ENCODE measurements at regions not wholly inside any gene's neighbourhood (a gene's known extent, or its start where the extent isn't known, plus 50 kb on each side); places are given as distances from the start of the nearest gene placed in this dataset.

- Mint-ChIP-seq H3K9me3 (no peaks in the 10 kb centered on the region), H3K27me3 (no peaks in the 10 kb centered on the region), H3K36me3 (no peaks in the 10 kb centered on the region), H3K4me3 (no peak overlapping the region), H3K4me1 (ENCODE audit: low read depth) (no peaks in the 10 kb centered on the region), H3K27ac (no peak overlapping the region)
- no peak for DNase-seq
- ChIA-PET POLR2A (no interaction called here), CTCF (no interaction called here)
- intact Hi-C loops (cut with micrococcal nuclease): no loop called here
Measured at GRCh38 chr6:102717252-102717651, 1323.7 kb downstream of the GRIK2 start.

GRCh38 chr6:102701019-102701418 is 1307.5 kb downstream of the GRIK2 start:
- Mint-ChIP-seq H3K9me3 (no peaks in the 10 kb centered on the region), H3K4me3 (no peak overlapping the region), H3K27ac (no peak overlapping the region), H3K36me3 (no peaks in the 10 kb centered on the region), H3K4me1 (ENCODE audit: low read depth) (no peaks in the 10 kb centered on the region), H3K27me3 (no peaks in the 10 kb centered on the region)
- DNase-seq: no peak
- ChIA-PET POLR2A (no interaction called here), CTCF (no interaction called here)
- intact Hi-C loops (cut with micrococcal nuclease): no loop called here

DNA sequence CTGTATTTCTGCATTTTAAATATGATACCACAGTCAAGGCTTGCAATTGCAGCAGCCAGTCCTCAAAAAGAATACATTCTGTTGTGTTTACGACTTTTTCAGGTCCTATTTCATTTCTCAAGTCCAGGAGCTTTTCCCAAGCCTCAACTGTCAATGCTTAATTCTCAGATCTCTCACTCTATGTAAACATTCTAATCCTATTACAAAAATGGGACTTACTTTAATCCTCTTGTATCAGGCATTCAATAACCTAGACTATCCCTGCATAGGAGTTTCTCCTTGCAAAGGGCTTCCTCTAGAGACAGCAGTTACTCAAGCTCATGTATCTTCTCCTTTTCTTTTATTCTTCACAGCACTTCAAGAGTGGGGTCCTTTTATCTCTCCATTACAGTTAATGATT is 1293.0 kb downstream of the GRIK2 start:
- no peaks in the 10 kb centered on the region for H3K4me1 Mint-ChIP-seq (ENCODE audit: low read depth)
- CTCF ChIA-PET: no interaction called here
- H3K36me3 Mint-ChIP-seq: no peaks in the 10 kb centered on the region
- intact Hi-C loops (cut with micrococcal nuclease): no loop called here
- no peak overlapping the region for H3K4me3 Mint-ChIP-seq
- no peak overlapping the region for H3K27ac Mint-ChIP-seq
- no peaks in the 10 kb centered on the region for H3K27me3 Mint-ChIP-seq
- no peak for DNase-seq
- H3K9me3 Mint-ChIP-seq: peaks cover 10% of the 10 kb centered on the region
- POLR2A ChIA-PET: no interaction called here

DNA sequence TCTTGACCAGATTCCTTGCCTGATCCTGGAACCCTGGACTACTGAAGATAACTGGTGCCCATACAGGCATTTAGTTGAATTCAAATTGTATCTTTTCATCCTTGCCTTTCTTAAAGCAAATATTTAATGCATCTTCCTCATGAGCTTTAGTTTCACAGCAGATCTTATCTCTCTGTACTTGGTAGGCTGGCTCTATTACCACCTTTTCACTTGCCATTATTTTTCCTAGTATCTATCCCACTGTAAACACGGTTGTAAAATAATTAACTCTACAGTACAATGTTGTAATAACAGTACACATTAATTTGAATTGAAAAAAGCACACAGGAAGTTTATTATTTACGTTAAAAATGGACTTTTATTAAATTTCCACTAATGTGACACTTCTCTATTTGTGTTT is 1286.9 kb downstream of the GRIK2 start:
- CTCF ChIA-PET: no interaction called here
- POLR2A ChIA-PET: no interaction called here
- H3K9me3 Mint-ChIP-seq: peaks cover 6% of the 10 kb centered on the region

GRCh38 chr6:102679865-102680264 is 1286.4 kb downstream of the GRIK2 start:
- Mint-ChIP-seq H3K36me3 (no peaks in the 10 kb centered on the region), H3K4me1 (ENCODE audit: low read depth) (no peaks in the 10 kb centered on the region), H3K27ac (no peak overlapping the region), H3K27me3 (no peaks in the 10 kb centered on the region), H3K9me3 (peaks cover 6% of the 10 kb centered on the region), H3K4me3 (no peak overlapping the region)
- CTCF ChIA-PET: no interaction called here
- POLR2A ChIA-PET: no interaction called here
- intact Hi-C loops (cut with micrococcal nuclease): no loop called here
- no peak for DNase-seq

More for the DNA sequence above, 1286.9 kb downstream of the GRIK2 start:
- no peaks in the 10 kb centered on the region for H3K36me3 Mint-ChIP-seq
- H3K27me3 Mint-ChIP-seq: no peaks in the 10 kb centered on the region
- intact Hi-C loops (cut with micrococcal nuclease): no loop called here
- no peak overlapping the region for H3K27ac Mint-ChIP-seq
- H3K4me1 Mint-ChIP-seq (ENCODE audit: low read depth): no peaks in the 10 kb centered on the region
- DNase-seq: no peak
- no peak overlapping the region for H3K4me3 Mint-ChIP-seq

DNA sequence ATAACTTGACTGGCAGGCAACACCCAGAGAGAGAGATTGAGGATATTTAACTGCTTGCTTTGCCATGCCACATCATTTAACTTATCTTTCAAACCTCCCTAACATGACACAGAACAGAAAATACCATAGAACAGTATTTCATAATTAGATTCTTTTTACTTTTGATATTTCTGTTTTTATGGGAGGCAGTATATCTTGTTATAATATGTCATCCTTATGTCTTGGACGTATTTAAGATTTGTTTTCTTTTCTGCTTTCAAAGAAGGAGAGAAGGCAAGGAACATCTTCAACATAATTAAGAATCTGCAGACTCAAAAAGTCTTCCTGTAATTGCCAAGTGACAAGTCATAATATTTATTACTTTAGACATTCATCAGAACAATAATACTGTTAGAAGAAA is 1283.7 kb downstream of the GRIK2 start:
- intact Hi-C loops (cut with micrococcal nuclease): no loop called here

DNA sequence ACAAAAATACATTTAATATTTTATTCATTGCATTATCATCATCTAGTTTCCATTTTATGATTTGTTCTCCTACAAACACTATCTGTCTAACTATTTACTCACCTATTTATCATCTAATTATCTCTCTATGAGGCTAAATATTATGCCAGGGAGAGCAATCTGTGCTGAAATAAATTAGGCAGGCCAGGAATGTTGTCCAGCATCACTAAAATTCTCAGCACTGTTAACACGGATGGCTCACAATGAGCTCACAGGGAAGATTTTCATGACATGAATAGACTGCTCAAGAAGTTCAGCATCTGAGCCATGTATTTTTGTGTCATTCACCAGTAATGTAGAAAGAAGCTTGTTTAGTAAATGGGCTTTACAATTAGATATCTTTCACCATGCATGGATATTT is 1277.2 kb downstream of the GRIK2 start:
- Mint-ChIP-seq H3K27ac (no peak overlapping the region), H3K27me3 (no peaks in the 10 kb centered on the region), H3K4me1 (ENCODE audit: low read depth) (no peaks in the 10 kb centered on the region), H3K4me3 (no peak overlapping the region), H3K36me3 (no peaks in the 10 kb centered on the region), H3K9me3 (peaks cover 7% of the 10 kb centered on the region)
- ChIA-PET CTCF (no interaction called here), POLR2A (no interaction called here)
- intact Hi-C loops (cut with micrococcal nuclease): no loop called here
- DNase-seq: no peak

More for the DNA sequence above, 1283.7 kb downstream of the GRIK2 start:
- CTCF ChIA-PET: no interaction called here
- POLR2A ChIA-PET: no interaction called here
- Mint-ChIP-seq H3K36me3 (no peaks in the 10 kb centered on the region), H3K27ac (no peak overlapping the region), H3K27me3 (no peaks in the 10 kb centered on the region), H3K4me1 (ENCODE audit: low read depth) (no peaks in the 10 kb centered on the region), H3K9me3 (peaks cover 2% of the 10 kb centered on the region), H3K4me3 (no peak overlapping the region)
- no peak for DNase-seq

GRCh38 chr6:102662851-102663250 is 1269.3 kb downstream of the GRIK2 start:
- ChIA-PET CTCF (no interaction called here), POLR2A (no interaction called here)
- no peaks in the 10 kb centered on the region for H3K27me3 Mint-ChIP-seq

DNA sequence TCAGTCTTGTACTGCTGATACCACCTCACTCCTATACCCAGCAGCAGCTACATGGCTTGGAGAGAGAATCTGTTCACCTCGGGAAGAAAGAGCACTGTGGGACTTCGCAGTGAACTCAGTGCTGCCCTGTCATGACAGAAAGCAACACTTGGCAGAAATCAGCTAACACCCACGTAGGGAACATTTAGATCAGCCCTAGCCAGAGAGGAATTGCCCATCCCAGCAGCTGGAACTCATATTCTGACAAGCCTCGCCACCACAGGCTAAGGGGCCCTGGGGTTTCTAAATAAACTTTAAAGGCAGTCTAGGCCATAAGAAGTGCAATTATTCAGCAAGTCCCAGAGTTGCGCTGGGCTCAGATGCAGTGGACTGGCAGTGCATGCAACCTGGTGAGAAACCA is 1266.8 kb downstream of the GRIK2 start:
- Mint-ChIP-seq H3K36me3 (no peaks in the 10 kb centered on the region), H3K27ac (no peak overlapping the region), H3K4me3 (no peak overlapping the region), H3K9me3 (peaks cover 12% of the 10 kb centered on the region), H3K27me3 (no peaks in the 10 kb centered on the region), H3K4me1 (ENCODE audit: low read depth) (no peaks in the 10 kb centered on the region)
- POLR2A ChIA-PET: no interaction called here
- CTCF ChIA-PET: no interaction called here
- no peak for DNase-seq
- intact Hi-C loops (cut with micrococcal nuclease): no loop called here

More at GRCh38 chr6:102662851-102663250, 1269.3 kb downstream of the GRIK2 start:
- no peaks in the 10 kb centered on the region for H3K36me3 Mint-ChIP-seq
- no peak overlapping the region for H3K4me3 Mint-ChIP-seq
- H3K9me3 Mint-ChIP-seq: peaks cover 6% of the 10 kb centered on the region
- DNase-seq: no peak
- no peaks in the 10 kb centered on the region for H3K4me1 Mint-ChIP-seq (ENCODE audit: low read depth)
- intact Hi-C loops (cut with micrococcal nuclease): no loop called here
- H3K27ac Mint-ChIP-seq: no peak overlapping the region

- H3K4me3 Mint-ChIP-seq: no peak overlapping the region
- no peaks in the 10 kb centered on the region for H3K27me3 Mint-ChIP-seq
- DNase-seq: no peak
- CTCF ChIA-PET: no interaction called here
- intact Hi-C loops (cut with micrococcal nuclease): no loop called here
- H3K9me3 Mint-ChIP-seq: peaks cover 11% of the 10 kb centered on the region
- POLR2A ChIA-PET: no interaction called here
- no peaks in the 10 kb centered on the region for H3K4me1 Mint-ChIP-seq (ENCODE audit: low read depth)
- H3K27ac Mint-ChIP-seq: no peak overlapping the region
- H3K36me3 Mint-ChIP-seq: no peaks in the 10 kb centered on the region
Measured at GRCh38 chr6:102655823-102656222, 1262.3 kb downstream of the GRIK2 start.

- no peak overlapping the region for H3K27ac Mint-ChIP-seq
Measured at GRCh38 chr6:102641426-102641825, 1247.9 kb downstream of the GRIK2 start.

GRCh38 chr6:102631921-102632320 is 1238.4 kb downstream of the GRIK2 start:
- Mint-ChIP-seq H3K4me3 (no peak overlapping the region), H3K27ac (no peak overlapping the region), H3K9me3 (peaks cover 4% of the 10 kb centered on the region), H3K27me3 (no peaks in the 10 kb centered on the region), H3K36me3 (no peaks in the 10 kb centered on the region), H3K4me1 (ENCODE audit: low read depth) (no peaks in the 10 kb centered on the region)
- POLR2A ChIA-PET: no interaction called here
- CTCF ChIA-PET: no interaction called here
- no peak for DNase-seq
- intact Hi-C loops (cut with micrococcal nuclease): no loop called here

More at GRCh38 chr6:102641426-102641825, 1247.9 kb downstream of the GRIK2 start:
- ChIA-PET CTCF (no interaction called here), POLR2A (no interaction called here)
- no peaks in the 10 kb centered on the region for H3K36me3 Mint-ChIP-seq
- DNase-seq: no peak
- no peak overlapping the region for H3K4me3 Mint-ChIP-seq
- H3K4me1 Mint-ChIP-seq (ENCODE audit: low read depth): no peaks in the 10 kb centered on the region
- H3K9me3 Mint-ChIP-seq: peaks cover 5% of the 10 kb centered on the region
- intact Hi-C loops (cut with micrococcal nuclease): no loop called here
- H3K27me3 Mint-ChIP-seq: no peaks in the 10 kb centered on the region

- H3K36me3 Mint-ChIP-seq: no peaks in the 10 kb centered on the region
- H3K4me3 Mint-ChIP-seq: no peak overlapping the region
- ChIA-PET CTCF (no interaction called here), POLR2A (no interaction called here)
- intact Hi-C loops (cut with micrococcal nuclease): no loop called here
- H3K27me3 Mint-ChIP-seq: no peaks in the 10 kb centered on the region
- no peaks in the 10 kb centered on the region for H3K9me3 Mint-ChIP-seq
- H3K27ac Mint-ChIP-seq: no peak overlapping the region
- no peak for DNase-seq
- H3K4me1 Mint-ChIP-seq (ENCODE audit: low read depth): no peaks in the 10 kb centered on the region
Measured at GRCh38 chr6:102623201-102623600, 1229.7 kb downstream of the GRIK2 start.

GRCh38 chr6:102619585-102619984 is 1226.1 kb downstream of the GRIK2 start:
- ChIA-PET POLR2A (no interaction called here), CTCF (no interaction called here)
- Mint-ChIP-seq H3K9me3 (no peaks in the 10 kb centered on the region), H3K4me3 (no peak overlapping the region), H3K36me3 (no peaks in the 10 kb centered on the region), H3K27ac (no peak overlapping the region), H3K27me3 (no peaks in the 10 kb centered on the region), H3K4me1 (ENCODE audit: low read depth) (no peaks in the 10 kb centered on the region)
- intact Hi-C loops (cut with micrococcal nuclease): no loop called here
- no peak for DNase-seq
